Muscle layer of duodenum (tissue), 2 donors: ENCODE measurements at regions not wholly inside any gene's neighbourhood (a gene's known extent, or its start where the extent isn't known, plus 50 kb on each side); places are given as distances from the start of the nearest gene placed in this dataset.

Experiments
- H3K27ac ChIP-seq: one replicate; pipeline ENCODE4 v1.7.0; 2013; ENCODE audit warnings: mild to moderate bottlenecking, low read length
- H3K27me3 ChIP-seq: one replicate; pipeline ENCODE4 v1.7.0; 2013; ENCODE audit warnings: low read depth, mild to moderate bottlenecking, control low read depth, low read length
- H3K36me3 ChIP-seq, 2 donors: one replicate each; pipeline ENCODE4 v1.7.0; 2013; ENCODE audit warnings: low read length in 2 of 2, control low read depth in 1 of 2, mild to moderate bottlenecking in 1 of 2; ENCODE audit not compliant: insufficient read depth in 2 of 2, control insufficient read depth in 1 of 2
- H3K4me1 ChIP-seq, 2 donors: one replicate each; pipeline ENCODE4 v1.7.0; 2013; ENCODE audit warnings: low read length in 2 of 2, mild to moderate bottlenecking in 2 of 2, control low read depth in 1 of 2, moderate library complexity in 1 of 2; ENCODE audit not compliant: insufficient read depth in 2 of 2, control insufficient read depth in 1 of 2
- H3K4me3 ChIP-seq, 2 donors: one replicate each; pipeline ENCODE4 v1.7.0; 2013; ENCODE audit warnings: low read length in 2 of 2, low read depth in 1 of 2, mild to moderate bottlenecking in 1 of 2
- H3K9me3 ChIP-seq, 2 donors: one replicate each; pipeline ENCODE4 v1.7.0; 2013; ENCODE audit warnings: low read length in 2 of 2, control low read depth in 1 of 2, mild to moderate bottlenecking in 1 of 2; ENCODE audit not compliant: control insufficient read depth in 1 of 2
- donor health status: healthy.

- Histone ChIP-seq H3K4me3 (no peak overlapping the region), H3K36me3 (no peaks in the 10 kb centered on the region), H3K9me3 (no peaks in the 10 kb centered on the region), H3K27ac (no peak overlapping the region), H3K4me1 (no peaks in the 10 kb centered on the region), H3K27me3 (no peaks in the 10 kb centered on the region)
Measured at GRCh38 chr3:191781044-191781443, 320.1 kb downstream of the PYDC2 start.

- Histone ChIP-seq H3K4me1 (no peaks in the 10 kb centered on the region), H3K9me3 (no peaks in the 10 kb centered on the region), H3K27ac (no peak overlapping the region), H3K4me3 (no peak overlapping the region), H3K27me3 (no peaks in the 10 kb centered on the region), H3K36me3 (no peaks in the 10 kb centered on the region)
Measured at GRCh38 chr3:191783024-191783423, 322.1 kb downstream of the PYDC2 start.

- Histone ChIP-seq H3K27me3 (no peaks in the 10 kb centered on the region), H3K4me3 (no peak overlapping the region), H3K36me3 (no peaks in the 10 kb centered on the region), H3K27ac (no peak overlapping the region), H3K9me3 (no peaks in the 10 kb centered on the region), H3K4me1 (no peaks in the 10 kb centered on the region)
Measured at GRCh38 chr3:191790934-191791333, 330.0 kb downstream of the PYDC2 start.

- Histone ChIP-seq H3K36me3 (no peaks in the 10 kb centered on the region), H3K4me1 (no peaks in the 10 kb centered on the region), H3K27ac (no peak overlapping the region), H3K27me3 (no peaks in the 10 kb centered on the region), H3K4me3 (no peak overlapping the region), H3K9me3 (peaks cover 0 to 2% of the 10 kb centered on the region in 2 donors)
Measured at GRCh38 chr3:191792580-191792979, 331.6 kb downstream of the PYDC2 start.

- Histone ChIP-seq H3K27ac (no peak overlapping the region), H3K36me3 (no peaks in the 10 kb centered on the region), H3K9me3 (peaks cover 0 to 7% of the 10 kb centered on the region in 2 donors), H3K4me3 (no peak overlapping the region), H3K4me1 (no peaks in the 10 kb centered on the region), H3K27me3 (no peaks in the 10 kb centered on the region)
Measured at GRCh38 chr3:191795196-191795595, 334.2 kb downstream of the PYDC2 start.

- no peaks in the 10 kb centered on the region for H3K36me3 ChIP-seq
- no peaks in the 10 kb centered on the region for H3K4me1 ChIP-seq
- H3K27ac ChIP-seq, result no peak overlapping the region
- no peaks in the 10 kb centered on the region for H3K27me3 ChIP-seq
- no peak overlapping the region for H3K4me3 ChIP-seq
- H3K9me3 ChIP-seq, result peaks cover 2 to 18% of the 10 kb centered on the region in 2 donors
Measured at GRCh38 chr3:191797271-191797670, 336.3 kb downstream of the PYDC2 start.

- no peak overlapping the region for H3K4me3 ChIP-seq
- H3K27me3 ChIP-seq, result no peaks in the 10 kb centered on the region
Measured at GRCh38 chr3:191802671-191803070, 341.7 kb downstream of the PYDC2 start.

GRCh38 chr3:191804935-191805334 is 344.0 kb downstream of the PYDC2 start:
- Histone ChIP-seq H3K4me1 (no peaks in the 10 kb centered on the region), H3K4me3 (no peak overlapping the region), H3K27me3 (no peaks in the 10 kb centered on the region), H3K36me3 (no peaks in the 10 kb centered on the region), H3K9me3 (peaks cover 3 to 20% of the 10 kb centered on the region in 2 donors), H3K27ac (no peak overlapping the region)

More at GRCh38 chr3:191802671-191803070, 341.7 kb downstream of the PYDC2 start:
- no peaks in the 10 kb centered on the region for H3K4me1 ChIP-seq
- H3K36me3 ChIP-seq, result no peaks in the 10 kb centered on the region
- H3K9me3 ChIP-seq, result peaks cover 3 to 18% of the 10 kb centered on the region in 2 donors
- no peak overlapping the region for H3K27ac ChIP-seq

- no peaks in the 10 kb centered on the region for H3K4me1 ChIP-seq
- H3K36me3 ChIP-seq, result no peaks in the 10 kb centered on the region
- H3K9me3 ChIP-seq, result peaks cover 0 to 9% of the 10 kb centered on the region in 2 donors
- no peak overlapping the region for H3K4me3 ChIP-seq
- no peaks in the 10 kb centered on the region for H3K27me3 ChIP-seq
- no peak overlapping the region for H3K27ac ChIP-seq
Measured at GRCh38 chr3:191808073-191808472, 347.1 kb downstream of the PYDC2 start.

GRCh38 chr3:191809326-191809949 is 348.5 kb downstream of the PYDC2 start:
- no peaks in the 10 kb centered on the region for H3K4me1 ChIP-seq
- no peak overlapping the region for H3K4me3 ChIP-seq
- no peaks in the 10 kb centered on the region for H3K27me3 ChIP-seq
- H3K27ac ChIP-seq, result no peak overlapping the region
- H3K36me3 ChIP-seq, result no peaks in the 10 kb centered on the region
- peaks cover 0 to 8% of the 10 kb centered on the region in 2 donors for H3K9me3 ChIP-seq

- no peak overlapping the region for H3K4me3 ChIP-seq
- H3K36me3 ChIP-seq, result no peaks in the 10 kb centered on the region
- peaks cover 0 to 7% of the 10 kb centered on the region in 2 donors for H3K9me3 ChIP-seq
- H3K4me1 ChIP-seq, result no peaks in the 10 kb centered on the region
- H3K27me3 ChIP-seq, result no peaks in the 10 kb centered on the region
- H3K27ac ChIP-seq, result no peak overlapping the region
Measured at GRCh38 chr3:191813245-191813644, 352.3 kb downstream of the PYDC2 start.

- no peaks in the 10 kb centered on the region for H3K4me1 ChIP-seq
- H3K27ac ChIP-seq, result no peak overlapping the region
- H3K27me3 ChIP-seq, result no peaks in the 10 kb centered on the region
- no peaks in the 10 kb centered on the region for H3K36me3 ChIP-seq
- H3K4me3 ChIP-seq, result no peak overlapping the region
- no peaks in the 10 kb centered on the region for H3K9me3 ChIP-seq
Measured at GRCh38 chr3:191848818-191849217, 387.9 kb downstream of the PYDC2 start.
